Omental fat pad (tissue), 3 donors: ENCODE measurements at regions not wholly inside any gene's neighbourhood (a gene's known extent, or its start where the extent isn't known, plus 50 kb on each side); places are given as distances from the start of the nearest gene placed in this dataset.

Experiments
- ATAC-seq: fragments of 150-250 bp; one replicate; pipeline ENCODE4 v1.9.1; 2016; ENCODE audit warnings: mild to moderate bottlenecking, moderate library complexity; ENCODE audit not compliant: low FRiP score
- DNase-seq: peaks from one replicate; pipeline ENCODE4 v3.0.0-alpha.2; 2019; ENCODE audit warnings: low spot score
- TF ChIP-seq, protein P1 (sequence below), 3 donors: fragments of 450-650 bp; IDR thresholded peaks; one replicate each; pipeline ENCODE4 v1.5.1; 2016 to 2017; ENCODE audit warnings: antibody characterized with exemption in 3 of 3, mild to moderate bottlenecking in 3 of 3, moderate library complexity in 2 of 3

DNA sequence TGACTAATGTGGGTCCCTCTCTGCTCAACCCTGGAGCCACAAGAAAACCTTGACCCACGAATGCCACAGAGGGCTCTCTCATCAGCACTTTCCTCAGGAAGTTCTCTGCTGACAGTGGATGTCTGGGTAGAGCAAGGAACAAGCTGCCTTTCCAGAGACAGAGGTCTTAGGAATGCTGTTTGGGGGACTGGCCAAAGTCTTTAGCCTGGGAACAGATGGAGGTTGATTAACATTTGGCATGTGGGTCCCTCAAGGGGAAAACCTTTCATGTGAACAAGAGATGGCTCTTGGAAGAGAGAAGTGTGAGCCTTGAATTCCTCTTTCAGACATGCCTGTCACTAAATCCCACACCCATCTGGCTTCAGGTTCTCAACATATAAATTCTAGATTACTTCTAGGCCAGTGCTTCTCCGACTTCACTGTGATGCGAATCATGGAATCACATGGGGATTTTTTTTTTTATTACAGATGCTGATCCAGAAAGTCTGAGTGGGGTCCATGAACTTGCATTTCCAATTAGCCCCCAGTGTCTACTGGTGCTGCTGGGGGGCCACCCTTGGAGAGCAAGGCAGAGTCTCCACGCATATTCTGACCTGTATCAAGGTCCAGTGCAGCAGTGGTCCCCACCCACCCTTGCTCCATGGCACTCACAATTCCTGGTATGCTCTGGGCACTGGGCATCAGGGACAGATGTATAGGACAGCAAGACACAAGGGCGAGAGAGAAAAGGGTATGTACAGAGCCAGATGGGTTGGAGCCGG is 360.4 kb downstream of the CXCL12 start:
- DNase-seq (no peak), ATAC-seq (no peak)
- TF ChIP-seq, protein P1, sequence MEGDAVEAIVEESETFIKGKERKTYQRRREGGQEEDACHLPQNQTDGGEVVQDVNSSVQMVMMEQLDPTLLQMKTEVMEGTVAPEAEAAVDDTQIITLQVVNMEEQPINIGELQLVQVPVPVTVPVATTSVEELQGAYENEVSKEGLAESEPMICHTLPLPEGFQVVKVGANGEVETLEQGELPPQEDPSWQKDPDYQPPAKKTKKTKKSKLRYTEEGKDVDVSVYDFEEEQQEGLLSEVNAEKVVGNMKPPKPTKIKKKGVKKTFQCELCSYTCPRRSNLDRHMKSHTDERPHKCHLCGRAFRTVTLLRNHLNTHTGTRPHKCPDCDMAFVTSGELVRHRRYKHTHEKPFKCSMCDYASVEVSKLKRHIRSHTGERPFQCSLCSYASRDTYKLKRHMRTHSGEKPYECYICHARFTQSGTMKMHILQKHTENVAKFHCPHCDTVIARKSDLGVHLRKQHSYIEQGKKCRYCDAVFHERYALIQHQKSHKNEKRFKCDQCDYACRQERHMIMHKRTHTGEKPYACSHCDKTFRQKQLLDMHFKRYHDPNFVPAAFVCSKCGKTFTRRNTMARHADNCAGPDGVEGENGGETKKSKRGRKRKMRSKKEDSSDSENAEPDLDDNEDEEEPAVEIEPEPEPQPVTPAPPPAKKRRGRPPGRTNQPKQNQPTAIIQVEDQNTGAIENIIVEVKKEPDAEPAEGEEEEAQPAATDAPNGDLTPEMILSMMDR (IDR thresholded peaks at IDR 0.05), result no peak

DNA sequence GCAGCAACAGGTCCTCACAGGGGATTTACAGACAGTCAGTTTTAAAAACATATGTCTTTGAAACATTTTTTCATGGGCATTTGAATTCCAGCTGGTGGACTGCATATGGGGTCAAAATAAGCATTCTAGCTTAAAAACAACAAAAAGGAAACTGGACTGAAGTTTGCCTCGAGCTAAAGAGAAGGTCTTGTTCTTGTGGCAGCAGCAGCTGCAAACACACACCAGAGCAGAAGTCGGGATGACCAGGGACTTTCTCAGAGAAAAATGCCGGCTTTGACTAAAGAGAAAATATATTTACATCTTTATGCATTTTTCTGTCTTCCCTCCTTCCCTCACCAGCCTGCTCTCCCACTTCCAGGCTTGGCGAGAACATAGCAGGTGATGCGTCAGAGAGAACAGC is 361.4 kb downstream of the CXCL12 start:
- ATAC-seq (no peak), DNase-seq (no peak)
- TF ChIP-seq, protein P1 (IDR thresholded peaks at IDR 0.05), result no peak

DNA sequence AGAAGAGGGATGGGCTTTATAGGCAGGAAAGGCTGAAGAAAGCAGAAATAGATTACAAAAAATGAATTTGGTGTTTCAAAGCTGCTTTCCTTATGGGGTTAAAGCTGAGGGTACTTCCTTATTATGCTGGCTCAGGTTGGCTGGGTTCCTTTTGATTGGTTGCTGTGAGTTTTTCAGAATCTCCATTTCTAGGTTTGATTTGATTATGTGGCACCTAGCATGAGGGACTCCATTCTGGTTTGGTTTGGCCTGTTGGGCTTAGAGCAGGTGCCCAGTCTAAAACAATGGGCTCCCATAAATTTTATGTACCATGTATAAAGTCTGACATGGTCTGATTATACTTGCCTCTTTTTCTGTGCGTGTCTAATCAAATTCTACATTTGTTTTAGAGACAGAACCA is 362.7 kb downstream of the CXCL12 start:
- ATAC-seq, result no peak
- TF ChIP-seq, protein P1 (IDR thresholded peaks at IDR 0.05), result no peak
- no peak for DNase-seq

DNA sequence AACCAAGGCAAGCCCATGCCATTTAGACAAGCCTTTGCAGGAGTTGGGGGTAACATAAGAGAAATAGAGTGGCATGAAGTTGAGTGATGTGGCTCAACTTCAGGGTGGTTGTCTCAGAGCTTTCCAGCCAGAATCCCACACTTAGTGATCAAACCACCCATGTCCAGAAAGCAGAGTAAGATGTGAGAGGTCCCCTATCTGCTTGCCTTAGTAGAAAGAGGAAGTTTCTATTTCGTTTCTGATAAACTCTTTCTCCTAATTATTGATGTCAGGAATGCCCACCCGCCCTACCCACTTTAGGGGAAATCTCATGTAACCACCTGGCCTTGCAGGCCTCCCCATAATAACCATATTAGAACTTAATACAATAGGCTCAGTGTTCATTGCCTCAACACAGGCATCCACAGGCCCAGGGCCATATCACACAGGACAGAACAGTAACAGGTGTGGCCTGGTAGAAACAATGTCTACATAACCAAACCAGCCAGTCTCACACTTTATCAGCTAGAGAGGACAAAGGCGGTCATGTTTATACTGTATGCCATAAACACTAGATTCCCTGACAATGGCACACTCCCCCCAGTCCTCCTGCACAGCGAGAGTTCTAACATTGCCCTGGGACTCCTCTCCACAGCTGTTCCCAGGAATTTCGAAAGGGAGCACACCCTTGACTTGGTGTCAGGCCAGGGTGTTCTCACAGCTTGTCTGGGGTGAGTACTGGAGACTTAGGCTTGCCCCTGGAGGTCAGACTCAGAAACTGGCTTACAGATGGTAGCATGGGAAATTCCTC is 364.4 kb downstream of the CXCL12 start:
- ATAC-seq (no peak), DNase-seq (no peak)
- TF ChIP-seq, protein P1 (IDR thresholded peaks at IDR 0.05), result no peak

DNA sequence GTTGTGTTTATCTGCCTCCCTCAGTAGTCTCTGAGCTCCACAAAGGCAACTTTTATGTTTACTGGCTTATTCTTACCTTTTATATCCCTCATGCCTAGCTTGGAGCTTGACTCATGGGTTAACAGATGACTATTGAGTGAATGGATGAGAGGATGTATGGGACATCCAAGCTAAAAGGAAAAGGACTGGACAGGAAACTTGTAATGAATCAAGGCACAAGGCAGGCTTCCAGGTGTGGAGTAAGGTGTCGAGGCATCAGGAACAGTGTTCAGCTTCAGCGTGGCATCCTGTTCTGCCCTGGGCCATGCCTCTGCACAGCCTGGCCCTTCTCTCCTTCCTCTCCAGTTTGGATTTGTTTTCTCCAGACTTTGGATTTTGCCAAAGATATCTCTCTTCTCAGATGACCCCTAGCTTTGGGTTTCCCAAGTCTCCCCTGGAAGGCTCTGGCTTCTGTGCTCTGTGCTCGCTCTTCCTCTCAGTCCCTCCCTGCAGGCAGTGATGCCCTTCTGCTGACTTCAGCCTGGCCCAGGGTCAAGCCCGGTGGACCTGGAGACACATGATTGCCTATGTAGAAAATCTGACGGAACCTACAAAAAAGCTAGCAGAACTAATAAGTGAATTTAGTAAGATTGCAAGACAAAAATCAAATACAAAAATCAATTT is 367.3 kb downstream of the CXCL12 start:
- DNase-seq, result no peak
- TF ChIP-seq, protein P1 (IDR thresholded peaks at IDR 0.05), result no peak
- no peak for ATAC-seq

DNA sequence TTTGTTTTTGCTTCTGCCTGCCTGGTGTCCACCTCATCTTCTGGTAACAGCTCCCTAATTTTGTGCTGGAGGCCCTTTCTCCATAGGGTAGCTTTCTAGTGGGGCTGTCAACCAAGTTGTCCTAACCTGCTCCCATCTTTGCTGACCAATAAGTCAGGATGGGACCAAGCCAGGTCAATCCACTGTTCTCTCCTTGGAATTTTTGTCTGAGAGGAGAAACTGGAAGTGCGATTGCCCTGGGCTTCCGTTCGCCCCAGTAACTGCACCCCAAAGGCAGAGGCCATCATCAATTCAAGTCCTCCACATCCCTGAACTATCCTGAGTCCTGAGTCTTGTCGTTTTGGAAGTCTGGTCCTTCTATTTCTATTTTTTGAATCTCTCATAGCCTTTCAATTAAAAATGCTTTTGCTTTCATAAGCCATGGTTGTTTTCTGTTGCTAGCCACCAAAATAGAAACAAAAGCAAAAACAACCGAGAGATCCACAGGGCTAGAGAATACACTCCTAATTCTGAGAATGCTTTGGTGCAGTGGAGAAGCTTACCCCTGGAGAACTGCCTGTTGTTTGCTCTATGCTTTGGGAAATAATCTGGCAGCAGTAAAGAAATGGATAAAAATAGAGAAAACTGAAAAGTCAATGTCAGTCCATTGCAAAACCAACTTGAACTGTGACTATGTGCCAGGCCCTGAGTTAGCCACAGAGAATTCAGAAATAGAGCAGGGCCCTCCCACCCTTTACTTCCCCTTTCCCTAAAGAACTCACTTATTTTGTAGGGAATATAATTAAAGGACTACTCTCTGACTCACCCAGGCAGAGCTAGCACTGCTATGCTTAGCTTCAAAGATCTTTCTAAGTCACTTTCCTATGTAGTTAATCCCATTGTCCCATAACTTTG is 368.1 kb downstream of the CXCL12 start:
- ATAC-seq (no peak), DNase-seq (no peak)
- TF ChIP-seq, protein P1 (IDR thresholded peaks at IDR 0.05), result no peak
